Gastrocnemius medialis (tissue), 4 donors: ENCODE measurements at regions not wholly inside any gene's neighbourhood (a gene's known extent, or its start where the extent isn't known, plus 50 kb on each side); places are given as distances from the start of the nearest gene placed in this dataset.

Experiments
- CTCF ChIP-seq, 5 experiments: fragments of 450-650 bp in 3 of 5; fragments of 200-600 bp in 2 of 5; sonication (generic) in 2 of 5; IDR thresholded peaks in 4 of 5; conservative IDR thresholded peaks in 1 of 5; 1 replicate in 4 of 5; 2 replicates in 1 of 5; pipeline ENCODE4 v1.5.1; 2016 to 2019; ENCODE audit warnings: antibody characterized with exemption in 5 of 5, mild to moderate bottlenecking in 3 of 5, moderate library complexity in 3 of 5
- POLR2A ChIP-seq, 2 donors: fragments of 450-650 bp; IDR thresholded peaks; one replicate each; pipeline ENCODE4 v1.6.1; 2017; ENCODE audit warnings: antibody characterized with exemption in 2 of 2, mild to moderate bottlenecking in 2 of 2, moderate library complexity in 2 of 2

GRCh38 chr3:80550174-80550573, 782.4 kb upstream of the ROBO1 start:
- TF ChIP-seq CTCF (IDR thresholded peaks at IDR 0.05 in 4 of 5, conservative IDR thresholded peaks at IDR 0.05 in 1 of 5): no peak
- TF ChIP-seq POLR2A (IDR thresholded peaks at IDR 0.05): no peak
